Breast epithelium (tissue), 3 donors: ENCODE measurements at regions not wholly inside any gene's neighbourhood (a gene's known extent, or its start where the extent isn't known, plus 50 kb on each side); places are given as distances from the start of the nearest gene placed in this dataset.

Experiments used
- POLR2A ChIP-seq: fragments of 450-650 bp; IDR thresholded peaks from one replicate; pipeline ENCODE4 v1.6.1; 2016; ENCODE audit warnings: antibody characterized with exemption, mild to moderate bottlenecking, moderate library complexity
- TF ChIP-seq, protein P1 (sequence below), 3 donors: fragments of 450-650 bp; IDR thresholded peaks; one replicate each; pipeline ENCODE4 v1.5.1; 2016 to 2017; ENCODE audit warnings: antibody characterized with exemption in 3 of 3, mild to moderate bottlenecking in 3 of 3, moderate library complexity in 3 of 3

DNA sequence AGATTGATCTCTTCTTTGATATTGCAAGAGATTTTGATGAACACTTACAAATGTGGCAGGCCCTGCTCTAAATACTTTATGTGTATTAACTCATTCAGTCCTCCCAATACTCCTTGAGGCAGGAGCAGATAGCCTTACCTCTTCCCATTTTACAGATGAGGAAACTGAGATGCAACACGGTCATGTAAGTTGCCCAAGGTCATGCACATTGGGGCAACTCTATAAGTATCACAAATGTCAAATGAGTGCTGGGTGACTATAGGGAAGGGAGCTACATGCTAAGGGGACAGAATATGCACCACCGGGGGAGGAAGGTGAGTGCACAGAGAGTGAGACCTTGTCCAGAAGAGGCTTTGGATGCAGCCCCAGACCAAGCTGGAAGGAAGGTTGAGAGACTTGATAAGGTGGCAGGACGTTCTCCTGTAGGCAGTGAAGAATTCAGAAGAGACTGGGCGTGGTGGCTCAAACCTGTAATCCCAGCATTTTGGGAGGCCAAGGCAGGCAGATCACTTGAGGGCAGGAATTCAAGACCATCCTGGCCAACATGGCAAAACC lies 132.3 kb upstream of the PWP1 start:
- TF ChIP-seq, protein P1, sequence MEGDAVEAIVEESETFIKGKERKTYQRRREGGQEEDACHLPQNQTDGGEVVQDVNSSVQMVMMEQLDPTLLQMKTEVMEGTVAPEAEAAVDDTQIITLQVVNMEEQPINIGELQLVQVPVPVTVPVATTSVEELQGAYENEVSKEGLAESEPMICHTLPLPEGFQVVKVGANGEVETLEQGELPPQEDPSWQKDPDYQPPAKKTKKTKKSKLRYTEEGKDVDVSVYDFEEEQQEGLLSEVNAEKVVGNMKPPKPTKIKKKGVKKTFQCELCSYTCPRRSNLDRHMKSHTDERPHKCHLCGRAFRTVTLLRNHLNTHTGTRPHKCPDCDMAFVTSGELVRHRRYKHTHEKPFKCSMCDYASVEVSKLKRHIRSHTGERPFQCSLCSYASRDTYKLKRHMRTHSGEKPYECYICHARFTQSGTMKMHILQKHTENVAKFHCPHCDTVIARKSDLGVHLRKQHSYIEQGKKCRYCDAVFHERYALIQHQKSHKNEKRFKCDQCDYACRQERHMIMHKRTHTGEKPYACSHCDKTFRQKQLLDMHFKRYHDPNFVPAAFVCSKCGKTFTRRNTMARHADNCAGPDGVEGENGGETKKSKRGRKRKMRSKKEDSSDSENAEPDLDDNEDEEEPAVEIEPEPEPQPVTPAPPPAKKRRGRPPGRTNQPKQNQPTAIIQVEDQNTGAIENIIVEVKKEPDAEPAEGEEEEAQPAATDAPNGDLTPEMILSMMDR (IDR thresholded peaks at IDR 0.05) = no peak
- no peak for TF ChIP-seq POLR2A
